GM12891 (cell line): ENCODE measurements at regions not wholly inside any gene's neighbourhood (a gene's known extent, or its start where the extent isn't known, plus 50 kb on each side); places are given as distances from the start of the nearest gene placed in this dataset.
"Not testable (repeated sequence)": the region's sequence is repeated elsewhere in the genome, so short reads cannot be mapped to it uniquely, and the experiment has no call there.

ENCODE experiments used
- DNase-seq: peaks from one replicate; pipeline ENCODE4 v3.0.0; 2011; ENCODE audit warnings: low spot score; ENCODE audit not compliant: insufficient read length
- FAIRE-seq: peaks from 2 replicates; lab custom pipeline; 2011; peaks lifted over from hg19 to GRCh38; lab: Jason Lieb, UNC
- PAX5 ChIP-seq: IDR thresholded peaks from 2 replicates; pipeline ENCODE4 v1.6.1; 2011; ENCODE audit warnings: low read length, moderate library complexity, mild to moderate bottlenecking; ENCODE audit not compliant: insufficient read depth, severe bottlenecking
- POLR2A ChIP-seq: IDR thresholded peaks from 2 replicates; pipeline ENCODE4 v1.6.1; 2011; ENCODE audit warnings: low read depth, low read length, control low read depth
- POLR2AphosphoS5 ChIP-seq: IDR thresholded peaks from 2 replicates; pipeline ENCODE4 v1.6.1; 2011; ENCODE audit warnings: low read depth, low read length, control low read depth
- POU2F2 ChIP-seq: IDR thresholded peaks from 2 replicates; pipeline ENCODE4 v1.6.1; 2011; ENCODE audit warnings: low read depth, mild to moderate bottlenecking, control low read depth, low read length, moderate library complexity
- SPI1 ChIP-seq: IDR thresholded peaks from 2 replicates; pipeline ENCODE4 v1.6.1; 2011; ENCODE audit warnings: low read depth, low read length, control low read depth
- TAF1 ChIP-seq: IDR thresholded peaks from 2 replicates; pipeline ENCODE4 v1.6.1; 2011; ENCODE audit warnings: low read depth, low read length, control low read depth

DNA sequence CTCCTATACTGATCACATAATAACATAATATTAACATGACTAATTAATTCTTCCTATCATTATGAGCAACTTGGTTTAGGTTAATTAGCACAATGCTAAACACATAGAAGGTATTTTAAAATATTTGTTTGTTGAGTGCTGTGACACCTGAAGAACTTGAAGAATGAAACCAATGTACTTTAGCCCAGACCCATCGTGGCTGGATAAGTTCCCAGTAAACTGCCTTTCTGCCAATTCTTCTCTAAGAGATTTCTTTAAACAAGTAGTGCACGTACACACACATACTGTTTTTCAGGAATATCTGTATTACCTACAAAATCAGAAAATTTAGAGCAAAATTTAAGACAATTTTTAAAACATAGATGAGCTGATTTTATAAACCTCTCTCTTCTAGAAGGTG, 207.4 kb upstream of the SSTR1 start:
- TF ChIP-seq POLR2A (no peak), SPI1 (no peak), TAF1 (no peak), PAX5 (no peak), POU2F2 (no peak), POLR2AphosphoS5 (no peak)
- FAIRE-seq (no peak), DNase-seq (no peak)

DNA sequence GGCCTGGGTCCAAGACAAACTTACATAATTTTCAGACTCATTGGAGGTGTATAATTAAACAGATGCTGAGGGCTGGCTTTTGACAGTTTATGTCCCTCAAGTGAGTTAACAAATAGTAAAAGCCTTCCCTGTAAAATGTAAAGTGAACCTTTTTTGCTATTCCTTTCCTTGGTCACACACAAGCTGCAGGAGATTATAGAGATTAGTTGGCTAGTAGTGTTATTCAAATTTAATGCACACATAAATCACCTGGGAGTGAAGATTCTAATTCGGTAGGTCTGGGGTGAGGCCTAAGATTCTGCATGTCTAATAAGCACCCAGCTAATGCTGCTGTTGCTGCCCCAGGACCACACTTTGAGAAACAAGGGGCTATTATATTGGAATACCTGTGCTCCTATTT, 206.2 kb upstream of the SSTR1 start:
- DNase-seq (no peak), FAIRE-seq (no peak)
- TF ChIP-seq PAX5 (no peak), POLR2A (no peak)

DNA sequence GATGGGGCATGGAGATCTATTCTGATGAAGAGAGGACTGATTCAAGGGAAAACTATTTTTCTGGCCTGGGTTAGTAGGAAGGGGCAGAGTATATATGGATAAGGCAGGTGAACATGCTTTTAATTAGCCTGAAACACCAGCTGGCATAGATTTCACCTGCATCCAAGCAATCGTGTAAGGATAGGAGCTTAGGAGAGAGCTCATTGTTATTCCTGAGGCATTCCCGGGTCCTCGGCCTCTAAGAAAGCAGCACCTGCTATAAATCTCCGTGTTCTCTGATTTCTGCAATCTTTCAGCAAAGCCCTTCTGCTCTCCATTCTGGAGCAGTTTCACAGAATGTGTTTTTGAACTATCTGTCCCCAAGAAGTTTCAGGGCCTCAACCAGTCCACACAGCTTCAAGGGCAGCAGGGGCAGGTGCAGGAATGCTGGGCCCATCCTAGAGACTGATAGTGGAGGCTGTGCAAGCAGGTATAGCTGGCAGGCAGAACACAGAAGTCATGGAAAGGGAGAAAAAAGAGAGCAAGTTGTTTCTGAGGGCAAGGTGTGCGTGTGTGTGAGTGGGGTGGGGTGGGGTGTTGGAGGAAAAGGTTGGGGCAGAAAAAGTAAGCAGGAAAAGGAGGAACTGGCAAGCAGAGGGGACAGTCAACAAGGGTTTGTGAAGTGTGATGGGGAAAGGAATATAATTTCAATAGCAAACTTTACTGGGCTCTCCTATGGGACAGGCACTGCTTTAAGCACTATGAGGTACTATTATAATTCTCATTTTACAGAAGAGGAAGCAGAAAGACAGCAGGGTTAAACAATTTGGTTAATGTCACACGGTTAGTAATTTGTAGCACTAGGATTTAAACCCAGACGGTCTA, 203.7 kb upstream of the SSTR1 start:
- no peak for TF ChIP-seq TAF1
- no peak for TF ChIP-seq POLR2A
- no peak for TF ChIP-seq POU2F2
- no peak for FAIRE-seq
- no peak for DNase-seq

DNA sequence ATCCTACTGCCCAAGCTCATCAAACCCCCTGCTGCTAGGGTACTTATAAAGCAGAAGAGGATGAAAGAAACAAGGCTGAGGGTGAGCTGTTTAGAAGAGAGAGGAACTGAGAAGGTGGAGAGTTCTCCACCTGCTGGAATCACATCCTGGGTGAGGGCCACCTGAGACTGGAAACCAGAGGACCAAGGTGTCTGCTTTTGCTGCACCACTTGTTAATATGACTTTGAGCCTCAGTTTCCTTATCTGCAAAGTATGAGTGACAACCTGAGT, 203.2 kb upstream of the SSTR1 start:
- TF ChIP-seq SPI1 = no peak
- no peak for TF ChIP-seq PAX5
- TF ChIP-seq POLR2A = no peak
- no peak for TF ChIP-seq POLR2AphosphoS5
- TF ChIP-seq POU2F2 = no peak
- TF ChIP-seq TAF1 = no peak
- DNase-seq = no peak
- FAIRE-seq = no peak

DNA sequence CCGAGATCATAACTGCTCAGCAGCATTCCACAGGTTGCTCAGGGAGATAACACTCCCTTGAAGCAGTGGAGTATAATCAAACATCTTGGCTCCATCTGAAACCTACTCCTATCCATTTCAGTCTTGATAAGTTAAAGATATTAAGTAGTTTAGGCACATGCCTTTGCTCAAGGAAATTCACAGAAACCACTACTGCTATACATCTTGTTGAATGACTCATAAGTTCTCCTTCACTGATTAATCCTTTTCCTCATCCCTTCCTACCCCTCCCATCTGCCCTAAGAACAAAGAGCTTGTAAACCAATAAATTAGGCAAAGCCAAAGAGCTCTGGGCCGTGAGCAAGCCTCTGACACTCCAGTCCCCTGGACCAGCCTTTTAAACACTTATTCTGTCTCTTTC, 196.5 kb upstream of the SSTR1 start:
- DNase-seq, FAIRE-seq: not testable (repeated sequence)

DNA sequence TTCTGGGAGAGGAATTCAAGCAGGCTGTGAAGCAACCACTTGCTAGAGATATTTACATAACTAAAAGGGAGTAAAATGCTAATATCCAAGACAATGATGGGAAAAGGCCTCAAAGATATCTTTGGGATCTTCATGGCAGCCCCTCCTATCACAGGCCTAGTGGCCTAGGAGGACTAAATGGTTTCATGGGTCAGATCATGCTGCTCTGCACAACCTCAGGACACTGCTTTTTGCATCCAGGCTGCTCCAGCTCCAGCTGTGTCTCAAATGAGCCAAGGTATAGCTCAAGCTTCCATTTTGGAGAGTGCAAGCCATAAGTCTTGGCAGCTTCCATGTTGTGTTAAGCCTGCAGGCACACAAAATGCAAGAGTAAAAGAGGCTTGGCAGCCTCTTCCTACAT, 195.6 kb upstream of the SSTR1 start:
- DNase-seq (no peak), FAIRE-seq (no peak)
- TF ChIP-seq POLR2A = no peak
- TF ChIP-seq TAF1 = no peak

DNA sequence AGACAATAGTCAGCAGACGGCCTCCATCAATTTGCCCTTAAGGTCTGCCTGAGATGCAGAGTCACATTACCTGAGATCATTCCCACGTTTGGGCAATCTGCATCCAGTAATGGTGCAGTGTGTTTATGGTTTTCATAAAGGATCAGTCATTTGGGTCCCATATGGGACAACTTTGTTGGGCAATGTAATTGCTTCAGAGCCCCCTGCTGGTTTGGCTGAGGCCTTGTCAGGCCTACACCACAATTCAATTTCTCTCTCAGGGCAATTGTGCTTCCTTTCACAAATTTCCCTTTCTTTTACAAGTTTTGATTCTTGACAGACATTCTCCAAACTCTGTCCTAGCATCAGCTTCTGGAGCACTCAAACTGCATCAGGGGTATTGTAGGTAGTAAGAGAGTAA, 191.2 kb upstream of the SSTR1 start:
- FAIRE-seq (no peak), DNase-seq (no peak)
- no peak for TF ChIP-seq PAX5
- no peak for TF ChIP-seq POLR2A
- no peak for TF ChIP-seq TAF1
- no peak for TF ChIP-seq SPI1
- TF ChIP-seq POU2F2 = no peak
- TF ChIP-seq POLR2AphosphoS5 = no peak

DNA sequence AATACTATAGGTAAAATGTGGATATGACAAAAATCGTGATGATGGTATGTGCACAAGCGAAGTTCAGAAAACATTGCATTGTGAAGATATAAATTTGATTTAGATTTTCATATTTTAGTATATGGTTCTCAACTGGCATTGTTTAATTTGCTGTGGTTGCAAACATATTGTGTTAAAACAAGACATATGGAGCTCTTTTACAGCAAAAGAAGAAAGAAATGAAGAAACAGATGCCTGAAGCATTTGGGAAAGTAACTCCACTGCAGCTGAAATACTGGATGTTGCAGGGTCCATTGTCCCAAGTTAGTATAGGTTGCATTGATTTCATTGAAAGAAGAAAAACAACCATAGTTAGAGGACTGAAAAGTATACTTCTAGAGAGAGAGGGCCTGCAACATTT, 185.8 kb upstream of the SSTR1 start:
- TF ChIP-seq POLR2A (no peak), POU2F2 (no peak), TAF1 (no peak), PAX5 (no peak), SPI1 (no peak), POLR2AphosphoS5 (no peak)
- FAIRE-seq (no peak), DNase-seq (no peak)

DNA sequence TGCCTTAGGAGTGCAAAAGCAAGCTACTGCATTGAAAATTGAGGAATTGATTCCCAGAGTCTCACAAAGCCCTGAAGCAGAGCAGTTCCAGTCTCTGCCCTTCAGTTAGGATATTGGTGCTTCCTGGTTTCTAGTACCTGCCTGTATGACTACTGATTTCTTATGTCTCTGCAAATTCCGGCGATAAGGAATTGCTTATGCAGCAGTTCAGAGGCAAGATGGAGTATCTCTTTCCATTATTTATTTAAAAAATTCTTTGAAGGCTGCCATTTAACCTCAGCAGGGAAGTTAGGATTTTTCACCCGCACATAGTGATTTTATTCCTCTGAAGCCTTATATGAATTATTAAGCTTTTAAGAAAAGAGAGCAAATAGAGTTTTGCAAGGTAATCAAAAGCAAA, 184.9 kb upstream of the SSTR1 start:
- TF ChIP-seq TAF1 = no peak
- TF ChIP-seq PAX5 = no peak
- TF ChIP-seq SPI1 = no peak
- TF ChIP-seq POLR2A = no peak
- TF ChIP-seq POU2F2 = no peak
- TF ChIP-seq POLR2AphosphoS5 = no peak
- DNase-seq (no peak), FAIRE-seq (no peak)

DNA sequence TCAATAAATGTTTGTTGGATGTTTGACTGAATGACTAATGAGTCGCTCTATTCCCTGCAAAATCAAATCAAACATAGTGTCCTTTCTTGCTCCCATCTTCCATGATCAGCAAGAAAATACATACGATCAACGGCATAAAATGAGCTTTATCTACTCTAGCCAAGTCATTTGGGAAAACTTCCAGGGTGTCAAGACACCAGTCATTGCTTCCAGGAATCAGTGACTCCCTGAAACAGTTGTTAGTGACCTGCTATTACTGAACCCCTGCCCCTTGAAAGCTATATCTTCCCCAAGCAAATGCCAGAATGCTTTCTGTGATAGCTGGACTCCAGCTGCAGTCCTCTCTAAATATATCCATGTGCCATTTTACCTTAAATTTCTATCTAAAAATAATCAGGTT, 169.5 kb upstream of the SSTR1 start:
- DNase-seq (no peak), FAIRE-seq (no peak)
- no peak for TF ChIP-seq SPI1
- no peak for TF ChIP-seq TAF1

DNA sequence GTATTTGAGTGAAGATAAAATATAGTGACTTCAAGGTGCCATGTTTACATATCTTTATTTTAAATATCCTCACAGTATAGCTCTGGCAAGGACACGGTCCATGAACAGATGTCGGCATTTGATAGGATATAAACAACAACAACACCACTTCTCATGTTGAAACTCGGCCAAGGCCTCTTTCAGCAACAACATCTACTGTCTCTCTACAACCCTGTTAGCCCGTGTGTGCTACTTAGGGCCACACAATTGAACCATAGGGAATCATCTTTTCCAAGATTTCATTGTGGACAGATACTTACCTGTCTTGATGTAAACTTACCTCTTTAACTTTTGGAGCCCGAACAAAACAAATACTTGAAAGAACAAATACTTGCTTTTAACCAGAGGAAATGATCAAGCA, 168.7 kb upstream of the SSTR1 start:
- TF ChIP-seq PAX5 (no peak), SPI1 (no peak)
- FAIRE-seq (no peak), DNase-seq (no peak)
